GM19455 (cell line): ENCODE measurements at regions not wholly inside any gene's neighbourhood (a gene's known extent, or its start where the extent isn't known, plus 50 kb on each side); places are given as distances from the start of the nearest gene placed in this dataset.
"Not testable (repeated sequence)": the region's sequence is repeated elsewhere in the genome, so short reads cannot be mapped to it uniquely, and the experiment has no call there.

Source experiments
- ATAC-seq: cut with Tn5 transposase; IDR thresholded peaks from one replicate; pipeline ENCODE4 v1.9.1; 2021; ENCODE audit not compliant: unreplicated experiment

DNA sequence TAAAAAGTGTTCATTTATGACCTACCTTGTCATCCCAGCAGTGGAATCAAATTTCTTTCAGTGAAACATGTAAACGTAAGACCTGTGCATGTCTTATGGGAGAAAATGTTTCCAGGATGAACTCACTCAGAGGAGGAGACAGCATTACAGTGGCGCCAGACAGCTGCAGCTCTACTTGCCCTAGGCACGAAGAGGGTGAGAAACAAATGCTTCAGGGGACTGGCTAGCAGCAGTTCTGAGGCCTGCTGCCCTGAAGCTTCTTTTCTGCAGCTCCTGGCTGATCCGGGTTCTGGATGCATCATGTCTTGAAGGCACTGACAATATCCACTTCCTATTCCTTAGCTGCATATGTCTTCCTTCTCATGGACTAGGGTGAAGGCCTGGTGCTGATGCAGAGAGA, 120.2 kb downstream of the QRSL1 start:
- no peak for ATAC-seq

DNA sequence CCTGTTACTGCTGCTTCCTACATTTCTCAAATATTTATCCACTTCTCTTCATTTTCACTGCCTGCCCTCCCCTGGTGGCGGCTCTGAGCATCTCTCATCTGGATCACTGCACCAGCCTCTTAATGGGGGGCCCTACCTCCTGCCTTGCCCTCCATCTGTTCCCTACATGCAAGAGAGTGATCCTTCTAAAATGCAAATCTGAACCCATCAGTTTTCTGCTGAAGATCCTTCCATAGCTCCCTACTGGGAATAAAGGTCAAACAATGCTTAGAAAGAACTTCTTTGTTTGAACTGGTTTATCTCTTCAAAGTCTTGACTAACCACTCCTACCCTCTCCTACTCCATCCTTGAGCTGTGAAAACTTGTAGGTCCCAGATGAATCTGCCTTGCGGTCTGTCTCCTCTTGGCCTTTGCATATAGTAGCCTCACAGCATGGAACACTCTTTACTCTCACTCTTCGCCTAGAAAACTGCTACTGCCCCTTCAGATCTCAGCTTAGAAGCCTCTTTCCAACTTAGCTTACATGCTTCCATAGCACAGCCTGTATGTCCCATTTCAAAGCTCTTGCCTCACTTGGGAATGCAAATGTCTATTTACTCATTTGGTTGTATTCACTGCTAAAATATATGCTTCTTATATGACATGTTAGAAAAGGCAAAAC, 119.3 kb downstream of the QRSL1 start:
- no peak for ATAC-seq

DNA sequence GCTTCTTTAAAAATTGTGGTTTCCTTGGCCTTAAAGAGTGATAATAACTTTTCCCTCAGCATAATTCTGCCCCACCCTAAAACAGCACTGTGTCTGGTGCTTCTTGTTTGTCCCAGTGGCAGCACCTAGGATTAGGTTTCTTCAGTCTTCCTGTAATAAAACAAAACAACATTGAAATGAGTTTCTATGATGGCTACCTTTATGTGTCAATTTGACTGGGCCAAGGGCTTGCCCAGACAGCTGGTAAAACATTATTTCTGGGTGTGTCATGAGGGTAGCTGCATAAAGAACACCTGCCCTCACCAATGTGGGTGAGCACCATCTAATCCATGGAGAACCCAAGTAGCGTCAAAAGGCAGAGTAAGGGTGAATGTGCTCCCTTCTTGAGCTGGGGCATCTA, 117.8 kb downstream of the QRSL1 start:
- no peak for ATAC-seq

DNA sequence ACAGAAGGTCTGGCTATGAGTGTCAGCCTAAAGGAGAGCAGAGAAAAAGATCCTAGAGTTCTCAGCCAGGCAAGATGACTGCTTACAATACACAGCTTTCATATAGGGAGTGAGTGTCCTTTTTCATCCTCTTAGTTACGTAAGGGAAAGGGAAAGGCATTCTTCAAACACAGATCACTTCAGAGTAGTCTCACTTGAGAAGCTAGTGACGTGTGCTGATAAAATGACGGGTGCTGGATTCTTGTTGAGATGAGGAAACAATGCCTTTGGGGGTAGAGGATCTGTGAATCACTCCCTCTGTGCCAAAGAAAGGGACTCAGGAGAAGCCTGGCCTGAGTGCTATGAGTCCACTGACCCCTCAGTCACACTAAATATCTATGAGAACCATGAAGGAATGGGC, 117.3 kb downstream of the QRSL1 start:
- no peak for ATAC-seq

- ATAC-seq: no peak
Measured at GRCh38 chr6:106745824-106746582, 116.6 kb downstream of the QRSL1 start.

GRCh38 chr6:106745197-106745770, 115.9 kb downstream of the QRSL1 start:
- ATAC-seq: no peak

DNA sequence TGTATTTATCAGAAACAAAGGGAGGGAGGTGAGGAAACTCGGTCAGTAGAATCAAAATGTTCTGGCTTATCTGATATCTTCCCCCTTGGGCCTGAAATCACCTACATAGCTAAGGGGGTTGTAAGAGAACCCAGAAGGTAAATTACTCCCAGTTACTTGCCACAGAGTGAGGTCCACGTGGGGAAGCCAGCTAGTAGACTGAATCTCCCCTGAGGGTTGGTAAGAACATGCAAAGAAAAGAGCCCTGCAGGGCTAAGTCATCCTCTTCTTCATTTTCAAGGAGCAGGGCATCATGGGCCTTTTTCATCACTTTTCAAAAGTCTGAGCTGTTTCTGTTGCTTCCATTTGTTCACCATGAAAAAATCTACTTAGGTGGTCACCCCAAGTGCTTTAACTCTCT, 115.4 kb downstream of the QRSL1 start:
- no peak for ATAC-seq

DNA sequence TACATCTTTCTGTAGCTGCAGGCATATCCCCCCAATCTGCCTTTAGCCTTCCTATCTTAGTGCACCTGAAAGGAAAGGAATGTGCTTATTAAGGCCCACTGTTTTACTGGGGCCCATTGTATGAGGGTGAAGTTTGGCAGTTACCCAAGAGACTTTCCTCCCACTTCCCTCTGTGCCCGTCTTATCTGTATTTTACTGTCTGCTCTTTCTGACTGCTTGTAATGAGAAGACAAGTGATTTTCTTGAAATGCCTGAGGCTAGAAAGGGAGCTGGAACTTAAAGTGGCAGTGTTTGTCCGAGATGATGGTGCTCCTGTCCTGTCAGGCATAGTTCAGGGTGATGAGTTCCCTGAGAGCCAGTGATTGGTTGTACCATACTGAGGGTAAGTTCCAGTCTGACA, 114.7 kb downstream of the QRSL1 start:
- ATAC-seq: not testable (repeated sequence)

- no peak for ATAC-seq
Measured at GRCh38 chr6:106743612-106744011, 114.2 kb downstream of the QRSL1 start.

DNA sequence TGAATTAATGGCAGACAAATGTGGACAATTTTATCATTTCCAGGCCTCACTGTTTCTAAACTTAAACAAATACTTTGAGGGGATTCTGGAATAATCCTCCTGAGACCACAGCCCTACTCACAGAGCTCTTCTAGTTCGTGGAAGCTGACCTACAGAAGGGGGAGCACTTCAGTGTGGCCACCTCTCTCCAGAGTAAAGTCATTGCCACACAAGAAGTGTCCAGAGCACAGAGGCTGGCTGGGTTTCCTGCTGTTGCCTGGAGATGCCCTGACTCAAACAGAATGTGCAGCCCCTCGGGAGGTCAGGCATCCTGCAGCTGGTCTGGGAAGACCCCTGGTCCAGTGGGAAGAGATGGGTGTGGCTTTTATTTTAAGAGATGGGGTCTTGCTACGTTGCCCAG, 110.9 kb downstream of the QRSL1 start:
- ATAC-seq: no peak

DNA sequence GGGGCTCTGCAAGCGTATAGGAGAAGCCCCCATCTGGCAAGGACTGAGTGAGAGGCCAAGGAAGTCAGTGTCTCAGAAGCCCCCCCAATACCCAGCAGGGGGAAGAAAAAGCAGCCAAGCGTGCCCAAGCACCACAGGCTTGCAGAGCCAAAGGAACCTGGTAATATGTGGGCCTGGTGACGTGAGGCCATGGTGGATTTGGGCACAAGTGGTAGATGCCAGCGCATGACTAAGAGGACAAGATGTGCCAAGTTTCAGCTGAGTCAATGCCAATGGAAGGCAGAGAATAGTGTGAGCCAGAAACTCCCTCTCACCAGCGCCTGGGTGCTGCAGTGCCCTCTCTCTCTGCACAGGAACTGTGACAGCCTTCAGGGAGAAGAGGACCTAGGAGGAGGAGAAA, 110.0 kb downstream of the QRSL1 start:
- no peak for ATAC-seq

DNA sequence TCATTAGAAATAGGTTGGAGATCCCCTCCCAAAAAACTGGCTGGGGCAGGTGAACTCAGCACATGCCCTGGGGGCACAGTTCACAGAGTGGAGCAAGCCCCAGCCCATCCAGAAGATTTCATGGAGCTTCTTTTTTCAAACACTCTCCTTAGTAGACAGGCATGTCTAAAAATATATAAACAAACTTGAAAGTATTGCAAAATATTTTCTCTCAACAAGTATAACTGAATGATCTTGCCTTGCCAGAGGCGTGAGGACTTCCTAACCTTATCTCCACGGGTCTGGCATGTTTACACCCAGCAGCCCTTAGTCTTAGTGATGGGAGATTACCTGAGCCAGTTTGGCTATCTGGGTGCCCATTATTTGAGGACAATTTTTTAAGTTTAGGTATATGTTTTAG, 107.1 kb downstream of the QRSL1 start:
- no peak for ATAC-seq

GRCh38 chr6:106735828-106736227, 106.5 kb downstream of the QRSL1 start:
- ATAC-seq: no peak

- no peak for ATAC-seq
Measured at GRCh38 chr6:106735136-106735633, 105.8 kb downstream of the QRSL1 start.

DNA sequence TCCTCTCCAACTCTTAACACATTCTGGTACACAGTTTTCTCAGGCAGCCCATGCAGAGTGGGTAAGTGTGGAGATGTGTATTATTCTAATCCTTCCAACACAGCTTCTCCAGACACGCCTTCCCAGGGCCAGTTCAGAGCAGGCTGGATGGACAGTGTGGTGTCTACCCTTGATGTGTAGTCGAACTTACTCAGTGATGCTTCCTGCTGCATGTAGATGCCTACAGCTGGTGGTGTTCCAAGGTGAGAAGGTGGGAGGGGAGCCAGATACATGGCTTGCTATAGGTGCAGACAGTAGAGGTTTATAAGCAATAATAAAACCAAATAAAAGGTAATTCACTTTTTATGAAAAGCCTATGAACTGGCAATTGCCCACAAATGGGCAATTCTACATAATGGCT, 104.0 kb downstream of the QRSL1 start:
- no peak for ATAC-seq

DNA sequence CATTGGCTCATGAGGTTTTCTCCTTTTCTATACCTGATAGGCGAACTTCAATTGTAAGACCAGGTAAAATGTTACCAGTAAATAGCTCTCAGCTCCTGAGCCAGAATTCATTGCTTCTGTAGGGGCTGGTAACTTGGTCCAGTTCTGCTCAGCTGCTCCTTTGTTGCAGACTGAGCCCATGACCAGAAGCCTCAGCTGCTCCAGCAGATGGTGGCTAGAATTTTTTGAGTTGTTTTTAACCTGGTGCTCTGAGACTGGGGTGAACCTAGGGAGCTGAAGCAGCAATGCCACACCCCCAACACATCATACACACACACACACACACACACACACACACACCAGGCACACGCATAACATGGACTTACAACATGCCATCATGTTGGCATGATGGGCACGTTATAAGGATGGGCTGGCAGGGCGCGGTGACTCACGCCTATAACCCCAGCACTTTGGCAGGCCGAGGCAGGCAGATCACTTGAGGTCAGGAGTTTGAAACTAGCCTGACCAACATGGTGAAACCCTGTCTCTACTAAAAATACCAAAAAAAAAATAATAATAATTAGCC, 103.1 kb downstream of the QRSL1 start:
- ATAC-seq: no peak

DNA sequence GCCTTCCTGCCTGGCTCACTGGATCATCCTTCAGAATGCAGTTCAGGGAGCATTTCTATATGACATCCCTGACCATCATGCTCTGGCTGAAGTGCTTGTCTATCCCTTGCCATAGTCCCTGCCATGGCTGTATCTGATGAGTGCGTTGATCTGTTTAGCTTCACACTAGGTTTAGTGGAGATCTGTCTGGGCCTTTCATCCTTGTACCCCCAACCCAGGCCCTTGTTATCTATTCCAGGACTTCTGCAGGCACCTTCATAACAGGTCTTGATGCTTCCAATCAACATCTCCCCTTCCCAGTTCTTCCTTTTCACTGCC, 102.4 kb downstream of the QRSL1 start:
- no peak for ATAC-seq

GRCh38 chr6:106731144-106731842, 101.9 kb downstream of the QRSL1 start:
- ATAC-seq: no peak

- ATAC-seq: no peak
Measured at GRCh38 chr6:106730718-106731117, 101.3 kb downstream of the QRSL1 start.

- ATAC-seq: no peak
Measured at GRCh38 chr6:106730264-106730663, 100.9 kb downstream of the QRSL1 start.

DNA sequence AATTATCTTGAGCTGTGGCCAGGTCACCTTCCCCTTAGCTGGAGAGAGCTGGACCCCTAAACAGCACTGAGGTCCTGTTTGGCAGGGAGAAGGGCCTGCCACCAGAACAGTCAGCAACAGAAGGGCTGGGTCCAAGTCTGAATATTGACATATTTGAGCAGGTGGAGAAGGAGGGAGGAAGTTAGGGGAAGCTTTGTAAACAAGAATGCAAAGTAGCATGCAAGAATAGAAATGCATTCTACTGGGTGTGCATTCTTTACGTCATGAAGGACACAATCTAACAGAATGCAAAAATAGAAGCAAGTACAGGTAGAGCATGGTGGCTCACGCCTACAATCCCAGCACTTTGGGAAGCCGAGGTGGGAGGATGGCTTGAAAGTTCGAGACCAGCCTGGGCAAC, 100.5 kb downstream of the QRSL1 start:
- no peak for ATAC-seq
